HCT116 (cell line): ENCODE measurements at regions not wholly inside any gene's neighbourhood (a gene's known extent, or its start where the extent isn't known, plus 50 kb on each side); places are given as distances from the start of the nearest gene placed in this dataset.

Source experiments
- ATAC-seq: fragments of 200-7000 bp; cut with Tn5 transposase; 2 replicates; pipeline ENCODE4 v1.9.1; 2020; ENCODE audit warnings: mild to moderate bottlenecking, moderate library complexity
- BruUV-seq: library from RNA; stranded (reverse); fragments of 400-500 nt; replicated peaks from 2 replicates; lab custom pipeline; 2021; lab: Mats Ljungman, UMichigan
- CTCF ChIA-PET: fragments of 300-600 bp; sonication (Branson Sonifier 250); formaldehyde crosslinking; loops from one replicate; lab custom pipeline; 2021; ENCODE audit warnings: antibody characterized with exemption; lab: Charles Lee
- POLR2A ChIA-PET: fragments of 300-600, 350-600 bp; sonication (Branson Sonifier 250); formaldehyde crosslinking; loops from one replicate; lab custom pipeline; 2021; ENCODE audit warnings: antibody characterized with exemption; lab: Charles Lee
- RAD21 ChIA-PET, 2 experiments: fragments of 300-600 bp; sonication (Branson Sonifier 250); formaldehyde crosslinking; loops; one replicate each; lab custom pipeline; 2023; ENCODE audit warnings: low total read pairs in 2 of 2; ENCODE audit not compliant: uncharacterized antibody in 2 of 2, unreplicated experiment in 2 of 2, low non-redundant PET in 1 of 2; lab: Charles Lee
- DNase-seq: peaks from one replicate; pipeline ENCODE4 v3.0.0-alpha.2; 2010; ENCODE audit warnings: low read depth, low spot score
- H2AFZ ChIP-seq: fragments of 200-600 bp; shearing (Covaris generic), sonication (generic); 2 replicates; pipeline ENCODE4 v1.6.1; 2017; ENCODE audit warnings: low read depth, mixed run types, mixed read lengths, antibody characterized with exemption, low read length; ENCODE audit not compliant: poor library complexity, severe bottlenecking
- H3K27ac ChIP-seq: 2 replicates; pipeline ENCODE4 v1.5.1; 2012; ENCODE audit warnings: low read depth, low read length
- H3K27me3 ChIP-seq: fragments of 200-600 bp; sonication (generic); 2 replicates; pipeline ENCODE4 v1.6.1; 2016; ENCODE audit warnings: mixed run types, low read length, mixed read lengths; ENCODE audit not compliant: insufficient read depth
- H3K36me3 ChIP-seq, 2 experiments: fragments of 200-500 bp in 1 of 2; fragments of 200-600 bp in 1 of 2; sonication (Bioruptor generic) in 1 of 2; sonication (generic) in 1 of 2; 2 replicates each; pipeline versions ENCODE4 v1.5.1 to v1.6.1; 2014 to 2016; ENCODE audit warnings: low read length in 2 of 2, inconsistent platforms in 1 of 2, mixed read lengths in 1 of 2, mixed run types in 1 of 2; ENCODE audit not compliant: insufficient read depth in 2 of 2, control insufficient read depth in 1 of 2
- H3K4me1 ChIP-seq, 2 experiments: fragments of 200-600 bp in 1 of 2; sonication (generic) in 1 of 2; 2 replicates each; pipeline versions ENCODE4 v1.5.1 to v1.6.1; 2012 to 2017; ENCODE audit warnings: low read length in 2 of 2, inconsistent platforms in 1 of 2, mild to moderate bottlenecking in 1 of 2, mixed read lengths in 1 of 2, mixed run types in 1 of 2, moderate library complexity in 1 of 2; ENCODE audit not compliant: insufficient read depth in 2 of 2, control insufficient read depth in 1 of 2
- H3K4me2 ChIP-seq: fragments of 200-600 bp; sonication (generic); 2 replicates; pipeline ENCODE4 v1.6.1; 2017; ENCODE audit warnings: mixed run types, low read length, mixed read lengths
- H3K4me3 ChIP-seq, 2 experiments: fragments of 200-600 bp in 1 of 2; sonication (generic) in 1 of 2; replicated peaks in 1 of 2; 2 replicates each; pipeline ENCODE4 v1.5.1; 2011 to 2016; ENCODE audit warnings: low read length in 2 of 2, control low read depth in 1 of 2, low read depth in 1 of 2, mild to moderate bottlenecking in 1 of 2, mixed read lengths in 1 of 2, mixed run types in 1 of 2
- H3K79me2 ChIP-seq: fragments of 200-600 bp; sonication (generic); 2 replicates; pipeline ENCODE4 v1.6.1; 2017; ENCODE audit warnings: mild to moderate bottlenecking, mixed run types, low read length, moderate library complexity, mixed read lengths; ENCODE audit not compliant: insufficient read depth
- H3K9ac ChIP-seq: fragments of 200-600 bp; sonication (generic); 2 replicates; pipeline ENCODE4 v1.6.1; 2016; ENCODE audit warnings: low read length, mixed read lengths
- H3K9me2 ChIP-seq: fragments of 200-600 bp; sonication (generic), shearing (Covaris generic); 2 replicates; pipeline ENCODE4 v1.6.1; 2017; ENCODE audit warnings: mixed run types, mild to moderate bottlenecking, moderate library complexity; ENCODE audit not compliant: insufficient read depth
- H3K9me3 ChIP-seq, 2 experiments: fragments of 200-500 bp in 1 of 2; fragments of 200-600 bp in 1 of 2; sonication (Bioruptor generic) in 1 of 2; sonication (generic) in 1 of 2; 2 replicates each; pipeline ENCODE4 v1.6.1; 2014 to 2017; ENCODE audit warnings: low read length in 2 of 2, mixed read lengths in 2 of 2, inconsistent platforms in 1 of 2, low read depth in 1 of 2, mild to moderate bottlenecking in 1 of 2, mixed run types in 1 of 2, moderate library complexity in 1 of 2; ENCODE audit not compliant: control insufficient read depth in 1 of 2, insufficient read depth in 1 of 2
- H4K20me1 ChIP-seq: fragments of 200-600 bp; sonication (generic), shearing (Covaris generic); 2 replicates; pipeline ENCODE4 v1.6.1; 2017; ENCODE audit warnings: mixed run types, mild to moderate bottlenecking, moderate library complexity; ENCODE audit not compliant: insufficient read depth
- EGR1 ChIP-seq: IDR thresholded peaks from 2 replicates; pipeline ENCODE4 v1.6.1; 2012; ENCODE audit warnings: low read depth
- EZH2phosphoT487 ChIP-seq: fragments of 200-600 bp; IDR thresholded peaks from 2 replicates; pipeline ENCODE4 v1.6.1; 2018; ENCODE audit warnings: antibody characterized with exemption, borderline replicate concordance
- FOSL1 ChIP-seq: IDR thresholded peaks from 2 replicates; pipeline ENCODE4 v1.6.1; 2012; ENCODE audit warnings: low read depth
- JUND ChIP-seq: IDR thresholded peaks from 2 replicates; pipeline ENCODE4 v1.6.1; 2012
- RAD21 ChIP-seq: IDR thresholded peaks from 2 replicates; pipeline ENCODE4 v1.6.1; 2012; ENCODE audit warnings: low read depth, mild to moderate bottlenecking
- SIN3A ChIP-seq: IDR thresholded peaks from 2 replicates; pipeline ENCODE4 v1.6.1; 2012; ENCODE audit warnings: low read depth
- SP1 ChIP-seq: IDR thresholded peaks from 2 replicates; pipeline ENCODE4 v1.6.1; 2012; ENCODE audit warnings: low read depth
- SRF ChIP-seq: IDR thresholded peaks from 2 replicates; pipeline ENCODE4 v1.6.1; 2012; ENCODE audit warnings: low read depth
- ZBTB33 ChIP-seq: IDR thresholded peaks from 2 replicates; pipeline ENCODE4 v1.6.1; 2011; ENCODE audit warnings: mild to moderate bottlenecking, low read length, moderate library complexity; ENCODE audit not compliant: insufficient replicate concordance; ENCODE audit errors: extremely low read depth
- ZFX ChIP-seq: fragments of 450-650 bp; IDR thresholded peaks from 2 replicates; pipeline ENCODE4 v1.6.1; 2017
- ZNF274 ChIP-seq: fragments of 200-500 bp; sonication (Bioruptor generic); IDR thresholded peaks from 2 replicates; pipeline ENCODE4 v1.6.1; 2014; ENCODE audit warnings: mild to moderate bottlenecking, low read depth, low read length, inconsistent platforms
- intact Hi-C: fragments of 100-400 bp; cut with micrococcal nuclease; formaldehyde crosslinking; loops from 2 replicates; pipeline ENCODE4 v1.10.0; 2022

- no peaks in the 10 kb centered on the region for H3K4me1 ChIP-seq
- no peaks in the 10 kb centered on the region for H3K9me2 ChIP-seq
- DNase-seq (no peak), ATAC-seq (no peak)
- no peak overlapping the region for H3K27ac ChIP-seq
- no peak overlapping the region for H3K4me2 ChIP-seq
- ChIA-PET CTCF (no interaction called here), POLR2A (no interaction called here), RAD21 (no interaction called here)
- no peaks in the 10 kb centered on the region for H3K79me2 ChIP-seq
- intact Hi-C loops, result no loop called here
- H3K9ac ChIP-seq, result no peak overlapping the region
- H2AFZ ChIP-seq, result no peak overlapping the region
- no peak overlapping the region for H3K4me3 ChIP-seq
- TF ChIP-seq ZBTB33, result no peak
- TF ChIP-seq EZH2phosphoT487, result no peak
- TF ChIP-seq SP1, result no peak
- TF ChIP-seq ZFX, result no peak
- TF ChIP-seq FOSL1, result no peak
- no peak for TF ChIP-seq JUND
- TF ChIP-seq SIN3A, result no peak
- TF ChIP-seq ZNF274, result no peak
- TF ChIP-seq RAD21, result no peak
- no peak for TF ChIP-seq EGR1
- TF ChIP-seq SRF, result no peak
- no peaks in the 10 kb centered on the region for H4K20me1 ChIP-seq
- no peaks in the 10 kb centered on the region for H3K36me3 ChIP-seq
- no peaks in the 10 kb centered on the region for H3K27me3 ChIP-seq
- BruUV-seq, result no TSS peak
- peaks cover 6 to 9% of the 10 kb centered on the region in 2 experiments; a peak in 2 of 4 replicates for H3K9me3 ChIP-seq
These were observed 658.8 kb upstream of the GOT2 start for GRCh38 chr16:59392911-59393310.
